Gastrocnemius medialis (tissue), 4 donors: ENCODE measurements at regions not wholly inside any gene's neighbourhood (a gene's known extent, or its start where the extent isn't known, plus 50 kb on each side); places are given as distances from the start of the nearest gene placed in this dataset.

Experiments used
- ATAC-seq, 2 donors: fragments of 150-250 bp; one replicate each; pipeline ENCODE4 v1.9.1; 2016
- DNase-seq, 2 donors: peaks; one replicate each; pipeline ENCODE4 v3.0.0-alpha.2; 2019
- H3K27ac ChIP-seq, 4 donors: fragments of 200-600 bp; sonication (generic); 1 replicate in 1 of 4; 2 replicates in 3 of 4; pipeline ENCODE4 v1.5.1; 2016 to 2018; ENCODE audit warnings: mild to moderate bottlenecking in 2 of 4, moderate library complexity in 1 of 4
- H3K27me3 ChIP-seq, 3 donors: fragments of 200-600 bp; sonication (generic) in 2 of 3; 1 replicate in 1 of 3; 2 replicates in 2 of 3; pipeline versions ENCODE4 v1.5.1 to v1.6.0; 2016 to 2019; ENCODE audit warnings: mild to moderate bottlenecking in 1 of 3, moderate library complexity in 1 of 3
- H3K36me3 ChIP-seq, 2 donors: fragments of 200-600 bp; sonication (generic) in 1 of 2; one replicate each; pipeline ENCODE4 v1.5.1; 2017 to 2018
- H3K4me1 ChIP-seq, 2 donors: fragments of 200-600 bp; sonication (generic) in 1 of 2; one replicate each; pipeline ENCODE4 v1.5.1; 2016 to 2017; ENCODE audit warnings: mild to moderate bottlenecking in 2 of 2
- H3K4me3 ChIP-seq, 4 donors: fragments of 200-600 bp; sonication (generic) in 3 of 4; 1 replicate in 1 of 4; 2 replicates in 3 of 4; pipeline ENCODE4 v1.5.1; 2016 to 2019; ENCODE audit warnings: mild to moderate bottlenecking in 2 of 4
- H3K9me3 ChIP-seq, 3 donors: fragments of 200-600 bp; sonication (generic) in 2 of 3; 1 replicate in 1 of 3; 2 replicates in 2 of 3; pipeline ENCODE4 v1.5.1; 2016 to 2019
- POLR2A ChIP-seq, 2 donors: fragments of 450-650 bp; IDR thresholded peaks; one replicate each; pipeline ENCODE4 v1.6.1; 2017; ENCODE audit warnings: antibody characterized with exemption in 2 of 2, mild to moderate bottlenecking in 2 of 2, moderate library complexity in 2 of 2
- in situ Hi-C, 4 donors: fragments of 200-750 bp; cut with MboI; loops; one replicate each; pipeline versions ENCODE4 v1.15.0 to v1.8.0; 2017; ENCODE audit warnings: low sequenced_read_pairs in 4 of 4
- intact Hi-C: fragments of 100-400 bp; cut with DNase I; formaldehyde crosslinking; loops from one replicate; pipeline ENCODE4 v1.15.1; 2023; ENCODE audit warnings: low total_unique reads
- TF ChIP-seq, protein P1 (sequence below), 5 experiments: fragments of 450-650 bp in 3 of 5; fragments of 200-600 bp in 2 of 5; sonication (generic) in 2 of 5; IDR thresholded peaks in 4 of 5; conservative IDR thresholded peaks in 1 of 5; 1 replicate in 4 of 5; 2 replicates in 1 of 5; pipeline ENCODE4 v1.5.1; 2016 to 2019; ENCODE audit warnings: antibody characterized with exemption in 5 of 5, mild to moderate bottlenecking in 3 of 5, moderate library complexity in 3 of 5

DNA sequence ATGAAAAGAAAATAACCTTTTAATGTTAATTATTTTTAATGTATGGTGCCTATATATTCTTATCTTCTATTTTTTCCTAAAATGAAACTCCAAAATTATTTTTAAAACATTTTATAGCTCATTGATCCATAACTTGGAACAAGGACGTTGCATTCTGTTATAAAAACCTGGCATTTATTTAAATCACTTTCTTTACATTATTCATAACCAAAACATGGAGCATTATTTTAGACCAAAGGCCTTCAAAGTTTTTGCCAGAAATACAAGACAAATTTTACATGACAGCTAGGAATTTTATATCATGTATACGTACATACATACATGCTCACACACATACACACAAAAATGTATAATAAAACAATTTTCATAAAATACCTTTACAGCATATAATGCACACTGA lies 259.8 kb downstream of the QDPR start:
- Histone ChIP-seq H3K36me3 (no peaks in the 10 kb centered on the region), H3K4me1 (no peaks in the 10 kb centered on the region), H3K27me3 (no peaks in the 10 kb centered on the region), H3K4me3 (no peak overlapping the region), H3K27ac (no peak overlapping the region), H3K9me3 (no peaks in the 10 kb centered on the region)
- DNase-seq (no peak), ATAC-seq (no peak)
- TF ChIP-seq, protein P1, sequence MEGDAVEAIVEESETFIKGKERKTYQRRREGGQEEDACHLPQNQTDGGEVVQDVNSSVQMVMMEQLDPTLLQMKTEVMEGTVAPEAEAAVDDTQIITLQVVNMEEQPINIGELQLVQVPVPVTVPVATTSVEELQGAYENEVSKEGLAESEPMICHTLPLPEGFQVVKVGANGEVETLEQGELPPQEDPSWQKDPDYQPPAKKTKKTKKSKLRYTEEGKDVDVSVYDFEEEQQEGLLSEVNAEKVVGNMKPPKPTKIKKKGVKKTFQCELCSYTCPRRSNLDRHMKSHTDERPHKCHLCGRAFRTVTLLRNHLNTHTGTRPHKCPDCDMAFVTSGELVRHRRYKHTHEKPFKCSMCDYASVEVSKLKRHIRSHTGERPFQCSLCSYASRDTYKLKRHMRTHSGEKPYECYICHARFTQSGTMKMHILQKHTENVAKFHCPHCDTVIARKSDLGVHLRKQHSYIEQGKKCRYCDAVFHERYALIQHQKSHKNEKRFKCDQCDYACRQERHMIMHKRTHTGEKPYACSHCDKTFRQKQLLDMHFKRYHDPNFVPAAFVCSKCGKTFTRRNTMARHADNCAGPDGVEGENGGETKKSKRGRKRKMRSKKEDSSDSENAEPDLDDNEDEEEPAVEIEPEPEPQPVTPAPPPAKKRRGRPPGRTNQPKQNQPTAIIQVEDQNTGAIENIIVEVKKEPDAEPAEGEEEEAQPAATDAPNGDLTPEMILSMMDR (IDR thresholded peaks at IDR 0.05 in 4 of 5, conservative IDR thresholded peaks at IDR 0.05 in 1 of 5) = no peak
- no peak for TF ChIP-seq POLR2A (IDR thresholded peaks at IDR 0.05)
- in situ Hi-C loops (no loop called here), intact Hi-C loops (no loop called here)

DNA sequence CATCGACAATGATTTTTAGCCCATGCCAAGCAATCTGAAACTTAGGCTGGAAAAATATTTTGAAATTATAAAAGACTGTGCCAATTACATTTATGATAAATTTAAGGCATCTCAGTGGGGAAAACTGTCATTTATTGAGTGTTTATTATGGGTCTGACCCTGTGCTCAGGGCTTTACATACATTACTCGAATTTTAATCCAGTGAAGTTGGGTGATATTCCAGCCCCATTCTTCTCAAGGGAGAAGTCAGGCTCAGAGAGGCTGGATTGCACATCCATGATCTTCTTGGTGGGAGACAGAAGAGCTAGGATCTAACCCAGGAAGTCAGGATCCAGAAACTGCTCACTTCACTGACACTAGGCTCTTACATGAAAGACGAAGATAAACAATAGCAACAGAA lies 260.8 kb downstream of the QDPR start:
- H3K9me3 ChIP-seq = no peaks in the 10 kb centered on the region
- H3K27me3 ChIP-seq = no peaks in the 10 kb centered on the region
- no peak for TF ChIP-seq POLR2A (IDR thresholded peaks at IDR 0.05)
- TF ChIP-seq, protein P1 (IDR thresholded peaks at IDR 0.05 in 4 of 5, conservative IDR thresholded peaks at IDR 0.05 in 1 of 5) = no peak
- ATAC-seq (no peak), DNase-seq (no peak)
- no peaks in the 10 kb centered on the region for H3K36me3 ChIP-seq
- H3K4me3 ChIP-seq = no peak overlapping the region
- in situ Hi-C loops (no loop called here), intact Hi-C loops (no loop called here)
- no peak overlapping the region for H3K27ac ChIP-seq
- no peaks in the 10 kb centered on the region for H3K4me1 ChIP-seq

DNA sequence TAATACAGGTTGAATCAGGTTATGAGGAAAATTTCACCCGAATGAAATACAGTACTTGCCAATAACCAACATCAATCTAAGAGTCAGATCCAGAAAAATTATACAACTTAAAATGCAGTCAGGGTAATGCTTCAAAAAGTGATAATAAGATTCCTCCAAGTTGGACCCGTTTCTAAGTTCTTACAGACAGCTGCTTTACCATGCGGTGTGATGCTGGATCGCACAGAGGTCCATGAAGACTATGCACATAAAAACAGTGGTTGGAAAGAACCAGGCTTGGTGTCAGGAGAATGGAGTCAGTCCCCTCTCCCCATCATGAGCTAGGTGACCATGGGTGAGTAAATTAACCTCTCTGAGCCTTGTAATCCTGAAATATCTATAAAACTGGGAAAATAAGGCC lies 261.3 kb downstream of the QDPR start:
- in situ Hi-C loops (no loop called here), intact Hi-C loops (no loop called here)
- Histone ChIP-seq H3K27ac (no peak overlapping the region), H3K36me3 (no peaks in the 10 kb centered on the region), H3K9me3 (no peaks in the 10 kb centered on the region), H3K4me1 (no peaks in the 10 kb centered on the region), H3K4me3 (no peak overlapping the region), H3K27me3 (no peaks in the 10 kb centered on the region)
- ATAC-seq (no peak), DNase-seq (no peak)
- TF ChIP-seq, protein P1 (IDR thresholded peaks at IDR 0.05 in 4 of 5, conservative IDR thresholded peaks at IDR 0.05 in 1 of 5) = no peak
- TF ChIP-seq POLR2A (IDR thresholded peaks at IDR 0.05) = no peak

DNA sequence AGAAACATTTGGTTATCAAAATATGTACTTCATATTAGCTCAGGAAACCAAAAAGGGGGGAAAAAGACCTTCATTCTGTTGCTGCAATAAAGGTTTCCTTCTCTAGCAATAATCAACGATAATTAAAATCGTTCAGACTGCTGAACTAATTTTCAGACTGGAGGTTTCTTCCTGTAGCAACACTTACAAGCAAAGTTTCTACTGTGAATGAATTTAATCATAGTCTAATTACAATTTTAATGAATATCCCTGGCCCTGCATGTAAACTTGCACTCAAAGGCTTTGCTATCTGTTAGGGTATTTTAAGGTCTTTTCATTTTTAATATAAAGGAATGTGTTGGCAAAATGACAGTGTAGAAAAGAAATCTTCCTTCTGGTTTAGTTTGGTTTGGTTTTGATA lies 265.2 kb downstream of the QDPR start:
- H3K36me3 ChIP-seq = no peaks in the 10 kb centered on the region
- in situ Hi-C loops (no loop called here), intact Hi-C loops (no loop called here)
- ATAC-seq (no peak), DNase-seq (no peak)
- no peaks in the 10 kb centered on the region for H3K27me3 ChIP-seq
- no peak overlapping the region for H3K27ac ChIP-seq
- H3K4me1 ChIP-seq = no peaks in the 10 kb centered on the region
- H3K9me3 ChIP-seq = no peaks in the 10 kb centered on the region
- no peak overlapping the region for H3K4me3 ChIP-seq
- TF ChIP-seq, protein P1 (IDR thresholded peaks at IDR 0.05 in 4 of 5, conservative IDR thresholded peaks at IDR 0.05 in 1 of 5) = no peak
- no peak for TF ChIP-seq POLR2A (IDR thresholded peaks at IDR 0.05)

DNA sequence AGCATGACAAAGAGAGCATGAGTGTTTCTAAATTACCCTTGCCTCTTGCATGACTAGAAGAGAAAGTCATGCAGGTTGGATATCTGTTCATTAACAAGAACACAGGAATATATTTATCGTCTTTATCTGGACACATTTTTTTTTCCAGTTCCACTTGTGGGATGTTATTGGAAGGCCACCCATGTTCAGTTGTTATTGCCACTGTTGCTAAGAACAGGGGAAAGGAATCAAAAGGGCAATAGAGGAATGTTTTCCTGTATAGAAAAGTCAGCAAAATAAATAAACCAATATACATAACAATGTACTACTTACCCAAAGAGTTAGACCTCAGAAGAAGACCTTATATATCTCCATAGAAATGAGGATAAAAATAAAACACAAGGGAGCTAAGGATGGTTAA lies 270.1 kb downstream of the QDPR start:
- Histone ChIP-seq H3K9me3 (no peaks in the 10 kb centered on the region), H3K27me3 (no peaks in the 10 kb centered on the region), H3K4me3 (no peak overlapping the region), H3K27ac (no peak overlapping the region), H3K36me3 (no peaks in the 10 kb centered on the region), H3K4me1 (no peaks in the 10 kb centered on the region)
- ATAC-seq (no peak), DNase-seq (no peak)
- TF ChIP-seq, protein P1 (IDR thresholded peaks at IDR 0.05 in 4 of 5, conservative IDR thresholded peaks at IDR 0.05 in 1 of 5) = no peak
- TF ChIP-seq POLR2A (IDR thresholded peaks at IDR 0.05) = no peak
- intact Hi-C loops (no loop called here), in situ Hi-C loops (no loop called here)
